Ishikawa (cell line): ENCODE measurements at regions not wholly inside any gene's neighbourhood (a gene's known extent, or its start where the extent isn't known, plus 50 kb on each side); places are given as distances from the start of the nearest gene placed in this dataset.

Experiments
- CEBPB ChIP-seq: IDR thresholded peaks from 2 replicates; pipeline ENCODE4 v1.6.1; 2012
- CREB1 ChIP-seq: IDR thresholded peaks from 2 replicates; pipeline ENCODE4 v1.6.1; 2012; ENCODE audit warnings: low read depth
- EGR1 ChIP-seq: IDR thresholded peaks from 2 replicates; pipeline ENCODE4 v1.6.1; 2012
- EP300 ChIP-seq: IDR thresholded peaks from 2 replicates; pipeline ENCODE4 v1.6.1; 2012; ENCODE audit warnings: borderline replicate concordance
- FOXM1 ChIP-seq: IDR thresholded peaks from 2 replicates; pipeline ENCODE4 v1.6.1; 2012; ENCODE audit warnings: low read depth, borderline replicate concordance
- NFIC ChIP-seq: IDR thresholded peaks from 2 replicates; pipeline ENCODE4 v1.6.1; 2012
- RAD21 ChIP-seq: IDR thresholded peaks from 2 replicates; pipeline ENCODE4 v1.6.1; 2012; ENCODE audit warnings: low read depth
- TAF1 ChIP-seq: IDR thresholded peaks from 2 replicates; pipeline ENCODE4 v1.6.1; 2012; ENCODE audit warnings: low read depth, mild to moderate bottlenecking
- TCF12 ChIP-seq: IDR thresholded peaks from 2 replicates; pipeline ENCODE4 v1.6.1; 2012; ENCODE audit warnings: low read depth
- TEAD4 ChIP-seq: IDR thresholded peaks from 2 replicates; pipeline ENCODE4 v1.6.1; 2012
- YY1 ChIP-seq: IDR thresholded peaks from 2 replicates; pipeline ENCODE4 v1.6.1; 2012; ENCODE audit warnings: low read depth
- ZBTB7A ChIP-seq: IDR thresholded peaks from 2 replicates; pipeline ENCODE4 v1.6.1; 2012; ENCODE audit warnings: low read depth
- TF ChIP-seq, protein P1 (sequence below): IDR thresholded peaks from 2 replicates; pipeline ENCODE4 v1.6.1; 2012
- TF ChIP-seq, protein P2 (sequence below): IDR thresholded peaks from 2 replicates; pipeline ENCODE4 v1.6.1; 2012; ENCODE audit warnings: low read depth, mild to moderate bottlenecking
- TF ChIP-seq, protein P3 (sequence below): IDR thresholded peaks from 2 replicates; pipeline ENCODE4 v1.6.1; 2012

DNA sequence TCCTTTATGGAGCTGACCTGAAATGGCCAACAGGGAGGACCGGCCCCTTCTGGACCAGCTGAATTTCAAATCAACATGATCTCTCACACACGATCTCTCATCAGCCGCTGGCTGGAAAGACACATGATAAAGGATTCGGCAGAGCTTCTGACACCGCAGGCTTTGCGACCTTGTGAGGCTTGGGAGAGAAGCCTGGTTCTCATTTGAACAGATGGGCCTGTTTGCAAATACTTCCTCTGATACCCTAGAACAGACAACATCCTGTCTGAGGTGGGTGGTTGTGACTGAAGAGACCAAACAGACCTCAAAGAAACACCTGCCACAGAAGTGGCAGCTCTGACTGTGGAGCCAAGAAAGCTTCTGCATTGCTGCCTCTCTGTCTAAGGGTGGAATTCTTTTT is 77.9 kb upstream of the SDK2 start:
- no peak for TF ChIP-seq TCF12
- no peak for TF ChIP-seq NFIC
- TF ChIP-seq, protein P1, sequence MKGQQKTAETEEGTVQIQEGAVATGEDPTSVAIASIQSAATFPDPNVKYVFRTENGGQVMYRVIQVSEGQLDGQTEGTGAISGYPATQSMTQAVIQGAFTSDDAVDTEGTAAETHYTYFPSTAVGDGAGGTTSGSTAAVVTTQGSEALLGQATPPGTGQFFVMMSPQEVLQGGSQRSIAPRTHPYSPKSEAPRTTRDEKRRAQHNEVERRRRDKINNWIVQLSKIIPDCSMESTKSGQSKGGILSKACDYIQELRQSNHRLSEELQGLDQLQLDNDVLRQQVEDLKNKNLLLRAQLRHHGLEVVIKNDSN, result no peak
- TF ChIP-seq EGR1, result no peak
- no peak for TF ChIP-seq YY1
- no peak for TF ChIP-seq CREB1
- no peak for TF ChIP-seq TAF1
- TF ChIP-seq RAD21, result no peak
- TF ChIP-seq FOXM1, result no peak
- TF ChIP-seq TEAD4, result no peak
- TF ChIP-seq, protein P2, sequence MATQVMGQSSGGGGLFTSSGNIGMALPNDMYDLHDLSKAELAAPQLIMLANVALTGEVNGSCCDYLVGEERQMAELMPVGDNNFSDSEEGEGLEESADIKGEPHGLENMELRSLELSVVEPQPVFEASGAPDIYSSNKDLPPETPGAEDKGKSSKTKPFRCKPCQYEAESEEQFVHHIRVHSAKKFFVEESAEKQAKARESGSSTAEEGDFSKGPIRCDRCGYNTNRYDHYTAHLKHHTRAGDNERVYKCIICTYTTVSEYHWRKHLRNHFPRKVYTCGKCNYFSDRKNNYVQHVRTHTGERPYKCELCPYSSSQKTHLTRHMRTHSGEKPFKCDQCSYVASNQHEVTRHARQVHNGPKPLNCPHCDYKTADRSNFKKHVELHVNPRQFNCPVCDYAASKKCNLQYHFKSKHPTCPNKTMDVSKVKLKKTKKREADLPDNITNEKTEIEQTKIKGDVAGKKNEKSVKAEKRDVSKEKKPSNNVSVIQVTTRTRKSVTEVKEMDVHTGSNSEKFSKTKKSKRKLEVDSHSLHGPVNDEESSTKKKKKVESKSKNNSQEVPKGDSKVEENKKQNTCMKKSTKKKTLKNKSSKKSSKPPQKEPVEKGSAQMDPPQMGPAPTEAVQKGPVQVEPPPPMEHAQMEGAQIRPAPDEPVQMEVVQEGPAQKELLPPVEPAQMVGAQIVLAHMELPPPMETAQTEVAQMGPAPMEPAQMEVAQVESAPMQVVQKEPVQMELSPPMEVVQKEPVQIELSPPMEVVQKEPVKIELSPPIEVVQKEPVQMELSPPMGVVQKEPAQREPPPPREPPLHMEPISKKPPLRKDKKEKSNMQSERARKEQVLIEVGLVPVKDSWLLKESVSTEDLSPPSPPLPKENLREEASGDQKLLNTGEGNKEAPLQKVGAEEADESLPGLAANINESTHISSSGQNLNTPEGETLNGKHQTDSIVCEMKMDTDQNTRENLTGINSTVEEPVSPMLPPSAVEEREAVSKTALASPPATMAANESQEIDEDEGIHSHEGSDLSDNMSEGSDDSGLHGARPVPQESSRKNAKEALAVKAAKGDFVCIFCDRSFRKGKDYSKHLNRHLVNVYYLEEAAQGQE, result no peak
- TF ChIP-seq, protein P3, sequence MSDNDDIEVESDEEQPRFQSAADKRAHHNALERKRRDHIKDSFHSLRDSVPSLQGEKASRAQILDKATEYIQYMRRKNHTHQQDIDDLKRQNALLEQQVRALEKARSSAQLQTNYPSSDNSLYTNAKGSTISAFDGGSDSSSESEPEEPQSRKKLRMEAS, result no peak
- no peak for TF ChIP-seq EP300
- no peak for TF ChIP-seq CEBPB
- no peak for TF ChIP-seq ZBTB7A

DNA sequence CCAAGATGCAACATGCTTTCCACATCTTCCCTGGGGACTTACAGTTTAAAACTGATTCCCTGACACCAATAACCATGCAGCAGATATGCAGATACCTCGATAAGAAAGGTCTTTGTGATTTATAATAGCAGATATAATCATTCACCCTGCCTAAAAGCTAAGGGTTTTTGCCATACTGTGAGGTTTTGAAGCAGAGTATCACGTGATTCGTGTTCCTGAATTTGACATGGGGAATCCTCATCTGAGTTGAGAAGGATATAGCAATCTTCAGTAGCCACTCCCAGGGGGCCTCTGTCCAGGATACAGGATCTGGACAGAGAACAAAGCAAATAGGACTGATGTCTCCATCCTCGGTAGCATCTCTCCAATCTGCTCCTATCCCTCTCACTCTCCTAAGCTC is 79.1 kb upstream of the SDK2 start:
- TF ChIP-seq FOXM1 (no peak), CREB1 (no peak), EP300 (no peak), TAF1 (no peak), TEAD4 (no peak), YY1 (no peak), CEBPB (no peak), TCF12 (no peak), RAD21 (no peak), ZBTB7A (no peak), NFIC (no peak)
- TF ChIP-seq, protein P1, result no peak
- TF ChIP-seq, protein P3, result no peak
- TF ChIP-seq, protein P2, result no peak

DNA sequence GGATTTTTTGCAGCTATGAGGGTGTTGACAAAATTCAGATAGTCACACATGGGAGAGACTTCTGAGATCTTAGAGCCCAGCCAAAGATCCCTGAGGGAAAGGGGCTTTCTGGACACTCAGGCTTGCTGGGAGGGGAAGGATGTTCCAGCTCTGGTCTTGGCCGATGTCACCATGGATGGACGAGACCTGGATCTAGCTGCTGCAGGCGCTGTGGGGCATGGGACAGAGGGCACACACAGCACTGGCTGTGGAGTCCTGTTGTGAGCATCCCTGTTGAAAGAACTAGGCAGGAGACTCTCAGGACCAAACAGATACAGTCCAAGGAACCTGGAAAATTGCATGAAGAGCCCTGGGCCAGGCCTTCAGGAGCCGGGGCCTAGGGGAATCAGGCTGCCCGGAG is 80.1 kb upstream of the SDK2 start:
- TF ChIP-seq ZBTB7A (no peak), RAD21 (no peak), YY1 (no peak), CREB1 (no peak), FOXM1 (no peak), TAF1 (no peak), NFIC (no peak), EGR1 (no peak), TCF12 (no peak), TEAD4 (no peak), EP300 (no peak), CEBPB (no peak)
- TF ChIP-seq, protein P3, result no peak
- TF ChIP-seq, protein P1, result no peak
- TF ChIP-seq, protein P2, result no peak

DNA sequence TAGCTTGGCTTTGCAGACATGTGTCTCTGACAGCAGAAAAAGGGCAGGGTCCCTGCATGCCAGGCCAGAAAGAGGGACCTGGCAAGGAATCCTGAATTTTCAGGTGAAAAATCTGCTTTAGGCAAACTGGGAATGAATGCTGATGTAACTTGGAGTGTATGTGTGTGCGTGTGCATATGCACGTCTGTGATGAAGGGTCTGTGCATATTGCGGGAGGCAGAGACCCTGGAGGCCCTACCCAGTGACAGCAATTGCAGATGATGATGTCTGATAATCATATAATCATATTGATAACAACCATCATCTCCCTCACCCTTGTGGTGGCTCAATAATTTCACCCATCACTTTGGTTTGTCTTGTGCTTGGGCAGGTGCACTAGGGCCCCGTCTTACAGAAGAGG is 80.7 kb upstream of the SDK2 start:
- TF ChIP-seq NFIC (no peak), CREB1 (no peak), FOXM1 (no peak), TEAD4 (no peak), RAD21 (no peak), TAF1 (no peak), TCF12 (no peak), CEBPB (no peak), YY1 (no peak), EGR1 (no peak), ZBTB7A (no peak), EP300 (no peak)
- TF ChIP-seq, protein P1, result no peak
- TF ChIP-seq, protein P2, result no peak
- TF ChIP-seq, protein P3, result no peak
